ENCODE measurements at regions not wholly inside any gene's neighbourhood (a gene's known extent, or its start where the extent isn't known, plus 50 kb on each side); places are given as distances from the start of the nearest gene placed in this dataset.

- peak; percentile 62 for DNase-seq
- Histone ChIP-seq H3K4me2 (ENCODE audit: unreplicated experiment) (no peak overlapping the region), H3K4me3 (no peak overlapping the region), H3K27me3 (replicated peaks; ENCODE audit: insufficient read depth) (no peaks in the 10 kb centered on the region), H3K36me3 (ENCODE audit: low read depth) (no peaks in the 10 kb centered on the region), H3K79me2 (ENCODE audit: insufficient read depth) (no peaks in the 10 kb centered on the region), H3K9me2 (ENCODE audit: insufficient read depth) (no peaks in the 10 kb centered on the region), H3K9ac (no peak overlapping the region), H3F3A (ENCODE audit: insufficient read depth) (no peaks in the 10 kb centered on the region), H3K4me1 (ENCODE audit: insufficient read depth) (0 out of 2 replicates have a peak, but pooled peaks cover 6% of the 10 kb centered on the region), H3K27ac (peak overlapping the region; percentile 14; the same call in 1 of the 2 replicates), H2AFZ (peak overlapping the region; percentile 20; the same call in 1 of the 2 replicates), H4K20me1 (ENCODE audit: insufficient read depth) (no peaks in the 10 kb centered on the region), H3K9me3 (ENCODE audit: low read depth) (no peaks in the 10 kb centered on the region)
- in situ Hi-C loops (cut with MboI): no loop called here
- 41 to 43% methylated on average over 6 of the region's 6 CpGs for WGBS, 2 experiments (ENCODE audit: low coverage in 1 of 2, low lambda C conversion rate in 2 of 2, missing lambda C conversion rate in 2 of 2)
- TF ChIP-seq EZH2phosphoT487 (IDR thresholded peaks at IDR 0.05; ENCODE audit: insufficient read depth, low read depth) (no peak), EZH2 (IDR thresholded peaks at IDR 0.05; ENCODE audit: insufficient read depth, poor library complexity, severe bottlenecking) (no peak)
Observed at GRCh38 chr1:99580451-99580850, 65.5 kb upstream of the PALMD start.

GRCh38 chr1:99587008-99587407, 58.9 kb upstream of the PALMD start:
- no peak for TF ChIP-seq EZH2 (IDR thresholded peaks at IDR 0.05; ENCODE audit: insufficient read depth, poor library complexity, severe bottlenecking)
- TF ChIP-seq EZH2phosphoT487 (IDR thresholded peaks at IDR 0.05; ENCODE audit: insufficient read depth, low read depth): no peak
- Histone ChIP-seq H3K4me2 (ENCODE audit: unreplicated experiment) (no peak overlapping the region), H4K20me1 (ENCODE audit: insufficient read depth) (no peaks in the 10 kb centered on the region), H3K9ac (no peak overlapping the region), H2AFZ (no peak overlapping the region), H3K9me2 (ENCODE audit: insufficient read depth) (no peaks in the 10 kb centered on the region), H3K79me2 (ENCODE audit: insufficient read depth) (no peaks in the 10 kb centered on the region), H3K9me3 (ENCODE audit: low read depth) (no peaks in the 10 kb centered on the region), H3F3A (ENCODE audit: insufficient read depth) (peaks cover 17% of the 10 kb centered on the region), H3K36me3 (ENCODE audit: low read depth) (no peaks in the 10 kb centered on the region), H3K27ac (no peak overlapping the region), H3K4me1 (ENCODE audit: insufficient read depth) (peaks cover 20% of the 10 kb centered on the region), H3K4me3 (no peak overlapping the region), H3K27me3 (replicated peaks; ENCODE audit: insufficient read depth) (no peaks in the 10 kb centered on the region)
- in situ Hi-C loops (cut with MboI): no loop called here
- no peak for DNase-seq
- 78 to 83% methylated on average over 4 of the region's 4 CpGs for WGBS, 2 experiments (ENCODE audit: low coverage in 1 of 2, low lambda C conversion rate in 2 of 2, missing lambda C conversion rate in 2 of 2)

GRCh38 chr1:99589186-99589636, 56.7 kb upstream of the PALMD start:
- Histone ChIP-seq H3K4me2 (ENCODE audit: unreplicated experiment) (no peak overlapping the region), H3K27ac (no peak overlapping the region), H3K9ac (no peak overlapping the region), H3K27me3 (replicated peaks; ENCODE audit: insufficient read depth) (no peaks in the 10 kb centered on the region), H3K4me1 (ENCODE audit: insufficient read depth) (peaks cover 20% of the 10 kb centered on the region), H3K9me3 (ENCODE audit: low read depth) (no peaks in the 10 kb centered on the region), H4K20me1 (ENCODE audit: insufficient read depth) (no peaks in the 10 kb centered on the region), H2AFZ (no peak overlapping the region), H3K79me2 (ENCODE audit: insufficient read depth) (no peaks in the 10 kb centered on the region), H3K36me3 (ENCODE audit: low read depth) (no peaks in the 10 kb centered on the region), H3F3A (ENCODE audit: insufficient read depth) (peaks cover 17% of the 10 kb centered on the region), H3K9me2 (ENCODE audit: insufficient read depth) (no peaks in the 10 kb centered on the region), H3K4me3 (no peak overlapping the region)
- in situ Hi-C loops (cut with MboI): no loop called here
- no peak for DNase-seq
- TF ChIP-seq EZH2 (IDR thresholded peaks at IDR 0.05; ENCODE audit: insufficient read depth, poor library complexity, severe bottlenecking) (no peak), EZH2phosphoT487 (IDR thresholded peaks at IDR 0.05; ENCODE audit: insufficient read depth, low read depth) (no peak)
- 75 to 76% methylated on average over 4 of the region's 4 CpGs for WGBS, 2 experiments (ENCODE audit: low coverage in 1 of 2, low lambda C conversion rate in 2 of 2, missing lambda C conversion rate in 2 of 2)

GRCh38 chr1:99590578-99591209, 55.2 kb upstream of the PALMD start:
- H3K4me2 ChIP-seq (ENCODE audit: unreplicated experiment): peak overlapping the region; percentile 65
- H3K36me3 ChIP-seq (ENCODE audit: low read depth): no peaks in the 10 kb centered on the region
- H3K4me1 ChIP-seq (ENCODE audit: insufficient read depth): peaks cover 20% of the 10 kb centered on the region
- TF ChIP-seq EZH2 (IDR thresholded peaks at IDR 0.05; ENCODE audit: insufficient read depth, poor library complexity, severe bottlenecking): no peak
- TF ChIP-seq EZH2phosphoT487 (IDR thresholded peaks at IDR 0.05; ENCODE audit: insufficient read depth, low read depth): no peak
- 18 to 24% methylated on average over 4 of the region's 4 CpGs for WGBS, 2 experiments (ENCODE audit: low coverage in 1 of 2, low lambda C conversion rate in 2 of 2, missing lambda C conversion rate in 2 of 2)
- H3K9me2 ChIP-seq (ENCODE audit: insufficient read depth): no peaks in the 10 kb centered on the region
- no peaks in the 10 kb centered on the region for H3K27me3 ChIP-seq (replicated peaks; ENCODE audit: insufficient read depth)
- peak overlapping the region; percentile 84 for H2AFZ ChIP-seq
- in situ Hi-C loops (cut with MboI): no loop called here
- DNase-seq: peak; percentile 92
- peaks cover 17% of the 10 kb centered on the region for H3F3A ChIP-seq (ENCODE audit: insufficient read depth)
- H3K4me3 ChIP-seq: no peak overlapping the region
- no peaks in the 10 kb centered on the region for H3K9me3 ChIP-seq (ENCODE audit: low read depth)
- H3K27ac ChIP-seq: peak overlapping the region; percentile 97
- no peaks in the 10 kb centered on the region for H3K79me2 ChIP-seq (ENCODE audit: insufficient read depth)
- H3K9ac ChIP-seq: peak overlapping the region; percentile 82
- H4K20me1 ChIP-seq (ENCODE audit: insufficient read depth): no peaks in the 10 kb centered on the region

Data from GM23248 (cell line).